ENCODE measurements at regions not wholly inside any gene's neighbourhood (a gene's known extent, or its start where the extent isn't known, plus 50 kb on each side); places are given as distances from the start of the nearest gene placed in this dataset.
"Not testable (repeated sequence)": the region's sequence is repeated elsewhere in the genome, so short reads cannot be mapped to it uniquely, and the experiment has no call there.

DNA sequence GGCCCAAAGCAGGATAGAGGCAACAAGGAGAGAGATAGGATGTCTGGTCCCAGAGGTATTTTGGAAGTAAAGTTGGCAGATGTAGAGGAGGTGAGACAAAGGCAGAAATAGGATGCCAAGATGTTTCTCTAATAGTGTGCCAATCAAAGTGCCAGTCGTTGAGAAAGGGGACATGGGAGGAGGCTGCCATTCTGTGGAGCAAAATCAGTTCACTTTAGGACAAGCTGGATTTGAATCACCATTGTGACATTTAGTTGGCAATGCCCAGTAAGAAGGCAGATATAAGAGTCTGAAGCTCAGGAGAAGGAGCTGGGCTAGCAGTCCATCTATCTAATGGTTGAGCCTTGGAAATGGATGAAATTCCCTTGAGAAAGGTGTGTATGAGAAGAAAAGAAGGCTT, 53.8 kb downstream of the ADRB2 start:
- DNase-seq (ENCODE audit: low read depth), result no peak

DNA sequence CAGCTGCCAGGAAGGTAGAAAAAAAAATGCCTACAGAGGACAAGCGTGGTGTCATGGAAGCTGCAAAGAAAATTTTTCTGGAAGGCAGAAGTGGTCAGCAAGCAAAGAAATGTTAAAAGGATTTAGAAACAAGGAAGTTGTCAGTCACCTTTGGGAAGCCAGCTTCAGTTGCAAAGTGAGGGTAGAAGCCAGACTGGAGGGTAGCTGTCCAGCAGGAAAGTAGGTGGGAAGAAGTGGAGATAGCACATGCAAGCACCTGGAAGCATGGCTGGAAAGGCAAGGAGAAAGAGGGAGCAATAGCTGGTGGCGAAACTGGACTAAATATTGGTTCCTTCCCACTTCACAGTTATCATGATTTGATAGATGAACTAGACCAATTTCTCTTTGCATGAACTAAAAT, 54.3 kb downstream of the ADRB2 start:
- DNase-seq (ENCODE audit: low read depth), result no peak

DNA sequence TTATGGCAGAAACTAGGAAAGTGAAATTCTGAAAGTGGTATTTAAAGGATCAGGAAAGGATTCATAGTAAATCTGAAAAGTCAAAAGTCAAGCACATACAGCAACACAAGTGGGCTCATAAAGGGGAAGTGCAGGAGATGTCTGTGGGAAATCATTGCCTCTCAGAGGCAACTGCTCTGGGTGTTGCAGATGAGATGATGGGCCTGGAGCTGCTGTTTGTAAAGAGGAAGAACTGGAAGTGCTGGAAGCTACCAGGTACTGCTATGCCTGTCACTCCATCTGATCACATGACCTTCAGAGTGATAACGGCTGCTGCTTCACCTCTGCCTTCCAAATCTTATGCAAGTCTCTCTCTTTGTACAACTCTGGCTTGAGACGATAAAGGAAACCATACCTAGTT, 55.9 kb downstream of the ADRB2 start:
- DNase-seq (ENCODE audit: low read depth), result no peak

DNA sequence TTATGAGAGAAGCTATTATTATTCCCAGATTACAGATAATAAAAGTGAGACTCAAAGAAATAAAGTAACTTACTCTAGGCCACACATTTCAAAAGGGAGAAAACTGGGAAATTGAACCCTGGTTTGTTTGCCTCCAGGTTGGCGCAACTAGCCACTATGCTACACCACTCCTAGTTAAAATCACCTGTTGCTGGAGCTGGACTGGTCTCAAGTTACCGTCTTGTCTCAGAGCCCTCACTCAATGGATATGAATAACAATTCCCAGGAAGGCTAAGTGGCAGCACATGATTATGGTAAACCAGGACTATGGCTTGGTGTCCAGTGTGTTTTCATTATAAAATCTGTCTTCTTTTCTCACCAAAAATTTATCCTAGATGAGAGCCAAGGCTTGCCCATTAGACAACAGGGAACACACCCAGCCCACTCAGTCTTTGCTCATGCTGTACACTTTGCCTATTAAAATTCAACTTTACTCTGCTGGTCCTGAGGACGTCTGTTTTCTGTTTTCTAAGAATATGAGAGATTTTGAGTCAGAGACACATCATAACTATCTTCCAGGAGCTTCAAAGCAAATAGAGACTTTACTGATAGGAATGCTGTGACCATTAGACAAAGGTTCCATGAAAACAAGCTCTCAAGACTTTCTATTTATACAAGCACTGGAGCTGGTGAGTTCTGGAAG, 58.1 kb downstream of the ADRB2 start:
- DNase-seq (ENCODE audit: low read depth), result no peak

DNA sequence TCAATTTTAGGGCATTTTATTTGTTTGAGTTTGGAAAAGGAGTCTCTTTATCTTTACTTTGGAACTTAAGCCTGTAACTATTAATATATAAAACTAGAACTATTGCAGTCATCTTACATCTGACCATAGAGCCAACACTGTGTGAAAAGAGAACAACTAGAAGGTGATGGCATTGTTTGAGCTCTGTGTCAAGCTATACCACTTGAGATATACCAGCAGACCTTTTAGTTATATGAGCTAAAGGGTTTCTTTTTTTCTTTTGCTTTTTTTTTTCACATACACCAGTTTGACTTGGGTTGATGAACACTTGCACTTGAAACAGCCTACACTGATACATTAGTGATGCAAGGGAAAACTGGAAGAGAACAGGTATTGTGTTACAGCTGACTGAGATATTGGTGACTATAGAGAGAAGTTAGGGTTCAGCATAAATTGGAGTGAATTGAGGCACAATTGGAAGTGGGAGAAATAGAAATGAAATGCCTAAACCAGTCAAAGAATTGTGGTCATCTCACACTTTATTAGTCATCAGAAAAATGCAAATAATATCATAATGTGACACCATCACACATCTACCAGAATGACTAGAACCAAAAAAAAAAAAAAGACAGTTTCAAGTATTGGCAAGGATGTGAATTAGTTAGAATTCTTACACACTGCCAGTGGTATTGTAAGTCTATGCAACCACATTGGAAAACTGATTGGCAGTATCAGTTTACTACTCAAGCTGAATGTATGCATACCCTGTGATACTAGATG, 60.9 kb downstream of the ADRB2 start:
- DNase-seq (ENCODE audit: low read depth), result no peak

DNA sequence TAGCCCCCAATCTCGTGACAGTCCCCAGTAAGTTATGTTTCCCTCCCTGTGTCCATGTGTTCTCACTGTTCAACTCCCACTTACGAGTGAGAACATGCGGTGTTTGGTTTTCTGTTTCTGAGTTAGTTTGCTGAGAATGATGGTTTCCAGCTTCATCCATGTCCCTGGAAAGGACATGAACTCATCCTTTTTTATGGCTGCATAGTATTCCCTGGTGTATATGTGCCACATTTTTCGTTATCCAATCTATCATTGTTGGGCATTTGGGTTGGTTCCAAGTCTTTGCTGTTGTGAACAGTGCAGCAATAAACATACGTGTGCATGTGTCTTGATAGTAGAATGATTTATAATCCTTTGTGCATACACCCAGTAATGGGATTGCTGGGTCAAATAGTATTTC, 63.5 kb downstream of the ADRB2 start:
- DNase-seq (ENCODE audit: low read depth), result not testable (repeated sequence)

DNA sequence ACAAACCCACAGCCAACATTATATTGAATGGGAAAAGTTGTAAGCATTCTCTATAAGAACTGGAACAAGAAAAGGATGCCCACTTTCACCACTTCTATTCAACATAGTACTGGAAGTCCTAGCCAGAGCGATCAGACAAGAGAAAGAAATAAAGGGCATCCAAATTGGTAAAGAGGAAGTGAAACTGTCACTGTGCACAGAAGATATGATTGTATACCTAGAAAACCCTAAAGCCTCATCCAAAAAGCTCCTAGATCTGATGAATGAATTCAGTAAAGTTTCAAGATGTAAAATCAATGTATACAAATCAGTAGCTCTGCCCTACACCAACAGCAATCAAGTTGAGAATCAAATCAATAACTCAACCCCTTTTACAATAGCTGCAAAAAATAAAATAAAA, 69.0 kb downstream of the ADRB2 start:
- not testable (repeated sequence) for DNase-seq (ENCODE audit: low read depth)

DNA sequence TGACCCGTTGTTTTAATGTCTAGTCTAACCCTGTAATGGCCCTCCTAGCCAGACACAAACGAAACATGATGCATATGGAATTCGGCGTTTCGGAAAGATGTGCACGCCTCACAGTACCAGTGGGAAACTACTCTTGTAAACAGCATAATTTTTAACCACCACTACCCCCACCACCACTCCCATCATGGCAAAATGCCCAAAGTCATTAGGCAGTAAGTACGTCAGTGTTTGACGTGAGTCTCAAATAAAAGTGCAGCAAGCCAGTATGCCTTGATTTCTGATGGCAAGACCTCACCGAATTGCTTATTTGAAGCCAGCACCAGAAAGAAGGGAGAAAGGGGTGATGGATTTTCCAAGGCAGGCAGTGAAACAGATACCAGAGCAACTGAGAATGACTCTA, 71.4 kb downstream of the ADRB2 start:
- DNase-seq (ENCODE audit: low read depth), result no peak

DNA sequence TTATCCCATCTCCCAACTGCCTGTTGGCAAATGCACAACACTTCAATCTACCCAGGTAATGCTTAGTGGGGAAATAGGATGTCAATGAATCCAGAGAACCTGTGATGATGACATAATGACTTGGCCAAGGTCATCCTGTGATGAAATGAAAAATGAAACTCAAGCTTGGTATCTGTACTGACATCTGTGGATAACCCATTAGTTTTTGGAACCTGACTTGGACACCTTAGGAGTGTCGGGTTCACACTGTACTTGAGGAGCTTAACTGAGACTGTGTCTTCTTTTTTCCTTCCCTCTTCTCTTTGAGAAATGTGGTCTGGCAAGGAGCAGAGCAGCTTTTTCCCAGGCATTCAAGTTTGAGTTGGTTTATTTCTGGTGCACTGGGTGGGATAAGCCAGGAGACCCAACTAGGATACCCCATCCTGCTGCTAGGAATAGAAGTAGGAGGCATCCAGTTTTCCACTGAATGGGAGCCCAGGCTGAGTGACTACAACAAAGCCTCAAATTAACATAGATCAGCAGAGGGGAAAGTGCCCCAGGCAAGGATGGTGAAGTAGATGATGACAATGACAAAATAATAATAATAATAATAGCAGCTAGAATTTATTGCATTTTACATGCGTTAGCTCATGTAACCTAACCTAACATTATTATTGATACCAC, 72.1 kb downstream of the ADRB2 start:
- no peak for DNase-seq (ENCODE audit: low read depth)

DNA sequence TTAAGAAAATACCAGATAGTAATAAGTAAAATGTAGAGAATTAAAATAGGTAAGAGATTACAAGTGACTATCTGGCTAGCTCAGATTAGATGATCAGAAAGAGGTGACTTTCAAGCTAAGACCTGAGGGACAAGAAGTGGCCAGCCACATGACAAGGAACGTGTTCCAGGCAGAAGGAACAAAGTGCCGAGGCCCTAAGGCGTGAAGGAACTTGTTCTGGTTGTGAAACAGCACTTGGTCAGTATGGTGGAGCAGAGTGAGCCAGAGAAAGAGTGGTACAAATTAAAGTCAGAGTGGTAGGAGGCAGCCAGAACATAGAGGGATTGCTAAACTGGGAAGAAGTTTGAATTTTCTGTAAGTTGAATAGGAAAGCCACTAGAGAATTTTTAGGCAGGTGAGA, 73.6 kb downstream of the ADRB2 start:
- DNase-seq (ENCODE audit: low read depth), result no peak

DNA sequence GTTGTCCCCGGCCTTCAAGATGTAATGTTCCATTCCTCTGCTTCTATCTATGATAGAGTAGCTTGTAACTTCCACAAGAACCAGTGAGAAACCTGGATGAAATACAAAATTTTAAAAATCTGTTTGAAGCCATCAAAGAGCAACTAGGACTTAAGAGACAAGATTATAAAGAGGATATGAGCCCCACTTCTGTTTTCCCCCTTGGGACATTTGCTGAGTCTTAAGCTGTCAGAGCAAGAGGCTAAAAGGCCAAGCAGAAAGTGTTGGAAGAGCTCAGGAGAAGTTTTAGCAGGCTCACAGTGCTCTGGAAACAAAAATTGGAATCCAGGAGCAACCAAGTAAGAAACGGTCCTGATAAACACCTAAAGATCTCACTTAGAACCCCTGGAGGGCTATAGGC, 76.1 kb downstream of the ADRB2 start:
- DNase-seq (ENCODE audit: low read depth), result no peak

DNA sequence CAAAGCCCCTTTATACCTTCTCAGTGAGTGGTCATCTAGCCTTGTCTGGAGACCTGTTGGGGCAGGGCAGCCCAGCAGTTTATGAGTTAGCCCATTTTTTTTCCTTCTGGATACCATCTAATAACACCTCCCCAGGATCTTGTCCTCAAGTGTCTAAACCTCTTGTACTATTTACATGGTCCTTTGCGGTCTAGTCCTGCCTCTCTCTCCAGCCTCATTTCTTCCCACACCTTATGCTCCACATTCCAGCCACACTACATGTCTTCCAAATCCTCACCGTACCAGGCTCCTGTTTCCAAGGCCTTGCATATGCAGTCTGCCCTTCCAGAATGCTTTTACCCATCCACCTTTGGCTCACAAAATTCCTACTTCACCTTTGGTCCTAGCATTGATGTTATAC, 77.2 kb downstream of the ADRB2 start:
- DNase-seq (ENCODE audit: low read depth), result no peak

DNA sequence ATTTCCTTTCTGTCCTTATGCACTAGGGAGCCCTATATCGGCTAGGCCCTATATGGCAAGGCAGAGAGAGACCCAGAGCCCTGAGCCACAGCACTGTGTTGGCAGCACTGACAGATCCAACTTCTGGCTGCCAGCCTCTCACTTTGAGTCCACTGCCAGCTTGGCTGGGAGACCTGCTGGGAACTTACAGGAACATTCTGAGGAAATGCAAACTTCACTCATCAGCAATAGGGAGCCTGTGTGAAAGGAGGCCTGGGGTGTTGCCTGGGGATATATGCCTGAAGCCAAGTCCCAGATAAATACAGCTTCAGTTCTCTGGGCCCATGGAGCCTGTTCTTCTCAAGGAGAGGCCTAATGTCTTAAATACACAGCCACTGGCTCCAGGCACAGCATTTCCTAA, 78.0 kb downstream of the ADRB2 start:
- DNase-seq (ENCODE audit: low read depth), result no peak

DNA sequence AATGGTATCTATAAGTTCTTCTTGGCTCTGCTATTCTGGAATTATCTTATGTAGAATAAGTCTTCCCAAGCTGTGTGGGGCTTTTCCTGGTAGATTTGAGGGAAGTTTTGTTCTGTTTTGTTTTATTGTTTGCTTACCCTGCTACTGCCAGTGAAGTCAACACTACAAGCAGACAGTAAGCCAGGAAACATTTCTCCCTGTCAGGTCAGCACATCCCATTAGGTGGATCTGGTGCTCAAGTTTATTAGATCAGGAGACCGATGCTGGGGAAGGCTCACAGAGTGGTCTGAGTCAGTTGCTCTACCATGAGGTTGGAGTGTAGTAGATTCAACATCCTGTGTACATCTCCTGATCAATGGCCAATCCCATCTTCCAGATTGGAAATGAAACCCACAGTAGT, 79.1 kb downstream of the ADRB2 start:
- DNase-seq (ENCODE audit: low read depth), result no peak

DNA sequence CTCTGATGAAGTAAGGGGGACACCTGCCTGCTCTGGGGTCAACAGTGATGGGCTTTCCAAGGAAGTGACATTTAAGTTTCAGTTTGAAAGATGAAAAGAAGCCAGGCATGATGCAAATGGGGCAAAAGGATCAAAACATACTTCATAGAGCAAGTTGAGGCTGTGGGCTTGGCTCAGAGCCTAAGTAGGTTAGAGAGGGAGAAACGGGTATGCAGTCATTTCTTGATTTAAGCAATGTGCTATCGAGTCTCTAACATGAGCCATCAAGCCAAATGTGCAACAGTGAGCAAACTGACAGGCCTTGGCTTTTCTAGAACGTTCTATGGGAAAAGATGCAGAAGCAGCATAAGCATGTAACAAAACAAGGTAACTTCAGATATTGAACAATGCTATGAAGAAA, 80.6 kb downstream of the ADRB2 start:
- DNase-seq (ENCODE audit: low read depth), result no peak

DNA sequence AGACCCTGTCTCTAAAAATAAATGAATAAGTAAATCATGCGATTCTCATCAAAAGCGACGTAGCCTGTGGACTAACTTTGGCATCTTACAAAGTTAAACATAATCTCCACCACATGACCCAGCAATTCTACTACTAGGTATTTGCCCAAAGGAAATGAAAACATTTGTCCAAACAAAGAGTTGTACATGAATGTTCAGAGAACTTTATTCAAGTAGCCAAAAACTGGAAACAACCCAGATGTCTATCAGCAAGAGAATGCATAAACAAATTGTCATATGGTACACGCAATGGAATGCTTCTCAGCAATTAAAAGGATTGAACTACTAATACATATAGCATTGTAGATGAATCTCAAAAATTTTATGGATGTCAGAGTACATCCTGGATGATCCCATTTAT, 82.6 kb downstream of the ADRB2 start:
- DNase-seq (ENCODE audit: low read depth), result no peak

DNA sequence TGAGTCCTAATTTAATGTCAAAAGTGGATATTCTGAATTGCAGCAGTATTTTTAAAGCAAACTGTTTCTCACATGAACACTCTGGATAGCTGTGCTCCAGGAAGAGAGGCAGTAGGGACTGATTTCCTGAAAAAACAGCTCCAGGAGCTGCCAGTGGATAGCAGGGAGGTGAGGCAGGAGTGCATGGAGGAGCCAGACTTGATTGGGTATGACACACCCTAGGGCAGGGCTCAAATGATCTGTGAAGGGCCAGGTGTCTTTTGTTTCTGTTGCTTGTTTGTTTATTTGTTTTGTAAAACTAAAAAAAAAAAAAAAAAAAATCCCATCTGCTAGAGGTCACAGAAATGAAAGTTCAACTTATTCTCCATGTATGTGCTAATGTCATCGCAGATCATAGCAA, 83.4 kb downstream of the ADRB2 start:
- peak; percentile 45 for DNase-seq (ENCODE audit: low read depth)

DNA sequence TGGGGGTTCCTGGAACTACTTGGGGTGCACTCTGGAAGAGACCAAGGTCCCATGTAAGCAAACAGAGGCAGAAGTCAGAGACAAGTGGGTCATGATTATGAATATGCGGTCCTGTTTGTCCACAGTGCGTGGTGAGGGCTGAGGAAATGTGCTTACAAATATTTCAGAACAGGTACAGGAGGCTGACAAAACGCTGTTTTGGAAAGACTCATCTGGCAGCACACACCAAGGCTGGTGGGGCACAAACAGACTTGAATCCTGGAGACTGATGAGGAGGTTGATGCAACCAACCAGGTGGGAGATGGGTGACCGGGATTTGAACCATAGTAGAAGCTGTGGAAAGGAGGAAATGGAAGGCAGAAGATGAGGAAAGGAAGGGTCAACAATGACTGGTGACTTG, 83.8 kb downstream of the ADRB2 start:
- DNase-seq (ENCODE audit: low read depth), result no peak

DNA sequence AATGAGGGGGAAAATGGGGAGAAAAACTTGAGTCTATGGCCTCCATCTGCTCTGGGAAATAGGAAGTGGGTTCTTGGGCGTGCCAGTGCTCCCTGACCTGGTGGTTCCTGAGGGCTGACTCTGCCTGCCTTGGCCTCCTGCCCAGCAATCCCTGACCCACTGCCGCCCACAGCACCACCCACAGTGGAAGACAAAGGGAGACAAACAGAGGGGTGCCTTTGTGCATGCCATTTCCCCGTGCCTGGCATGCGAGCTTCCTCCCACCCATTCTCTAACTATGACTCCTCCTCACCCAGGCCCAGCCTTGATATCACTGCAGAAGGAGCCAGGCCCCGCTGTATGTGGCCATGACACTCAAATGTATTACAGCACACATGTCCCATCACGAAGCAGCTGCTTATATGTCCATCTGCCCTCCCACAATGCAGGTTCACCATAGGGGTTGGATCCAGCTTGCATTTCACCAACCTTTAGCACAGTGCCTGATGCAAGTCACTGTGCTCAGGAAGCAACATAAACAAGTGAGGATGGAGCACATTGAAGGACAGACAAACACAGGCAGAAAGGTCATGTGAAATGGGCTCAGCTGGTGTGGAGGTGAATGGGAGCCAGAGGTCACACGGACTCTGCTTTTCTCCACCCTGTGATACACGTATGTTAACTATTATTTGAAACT, 84.4 kb downstream of the ADRB2 start:
- peak; percentile 97 for DNase-seq (ENCODE audit: low read depth)

DNA sequence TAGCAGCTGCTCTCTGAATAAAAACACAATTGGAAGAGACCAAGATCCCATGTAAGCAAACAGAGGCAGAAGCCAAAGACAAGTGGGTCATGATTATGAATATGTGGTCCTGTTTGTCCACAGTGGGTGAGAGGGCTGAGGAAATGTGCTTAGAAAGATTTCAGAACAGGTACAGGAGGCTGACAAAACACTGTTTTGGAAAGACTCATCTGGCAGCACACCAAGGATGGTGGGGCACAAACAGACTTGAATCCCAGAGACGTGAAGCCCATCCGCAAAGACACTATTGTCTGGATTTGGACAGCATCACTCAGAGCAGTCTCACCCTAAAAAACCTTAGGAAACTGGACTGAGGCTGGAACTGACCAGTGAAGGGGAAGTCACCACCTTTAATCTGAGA, 85.0 kb downstream of the ADRB2 start:
- DNase-seq (ENCODE audit: low read depth), result peak; percentile 29

DNA sequence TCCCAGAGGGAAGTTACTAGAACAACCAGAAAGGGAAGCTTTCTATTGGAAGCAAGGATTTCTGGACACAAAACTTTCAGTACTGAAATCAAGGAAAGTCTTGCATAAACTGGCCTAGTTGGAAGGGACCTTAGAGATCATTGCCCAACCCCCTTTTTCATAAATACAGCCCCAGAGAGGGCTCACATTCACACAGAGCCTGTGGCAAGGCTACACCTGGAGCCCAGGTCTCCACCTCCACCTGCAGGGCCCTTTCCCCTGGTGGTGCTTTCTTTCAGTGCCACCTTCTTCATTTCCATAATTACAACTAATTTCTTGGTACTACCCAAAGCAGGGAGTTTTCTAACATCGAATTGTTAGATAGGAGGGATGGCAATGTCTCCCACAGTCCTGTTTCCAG, 85.7 kb downstream of the ADRB2 start:
- DNase-seq (ENCODE audit: low read depth), result no peak

DNA sequence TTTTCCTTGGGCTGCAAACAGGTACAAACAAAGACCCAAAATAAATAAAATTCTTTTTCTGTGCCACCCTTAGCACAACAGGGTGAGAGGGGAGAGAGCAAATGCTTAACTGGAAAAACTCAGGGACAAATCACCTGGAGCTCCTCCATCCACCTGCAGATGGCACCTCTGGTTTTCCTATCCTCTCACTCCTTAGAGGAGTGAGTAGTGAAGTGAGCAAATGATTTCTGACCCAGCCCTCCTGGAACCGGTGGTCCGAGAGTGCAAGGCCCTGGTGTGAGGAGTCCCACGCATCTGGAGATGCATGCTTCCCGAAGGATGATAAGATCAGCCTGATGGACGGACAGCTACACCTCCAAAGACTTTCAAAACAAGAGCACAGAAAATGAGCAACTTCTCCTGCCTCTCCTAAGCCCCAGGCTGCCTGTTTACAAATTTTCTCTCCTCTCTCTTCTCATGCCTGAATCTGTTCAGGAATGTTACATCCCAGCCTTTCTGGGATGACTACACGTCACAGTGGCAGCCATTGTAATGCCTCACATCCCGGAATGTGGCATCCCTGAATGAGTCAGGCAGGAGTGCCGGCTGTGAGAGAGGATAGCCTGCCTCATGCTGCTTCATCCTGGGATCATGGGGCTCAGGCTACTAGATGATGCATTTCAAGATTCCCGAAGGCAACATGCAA, 86.4 kb downstream of the ADRB2 start:
- peak; percentile 98 for DNase-seq (ENCODE audit: low read depth)

All from Daoy (cell line).